ENCODE measurements at regions not wholly inside any gene's neighbourhood (a gene's known extent, or its start where the extent isn't known, plus 50 kb on each side); places are given as distances from the start of the nearest gene placed in this dataset.
"Not testable (repeated sequence)": the region's sequence is repeated elsewhere in the genome, so short reads cannot be mapped to it uniquely, and the experiment has no call there.

- no peak for DNase-seq (ENCODE audit: low spot score)
Observed at GRCh38 chr6:50899306-50899870, 80.7 kb downstream of the TFAP2B start.

DNA sequence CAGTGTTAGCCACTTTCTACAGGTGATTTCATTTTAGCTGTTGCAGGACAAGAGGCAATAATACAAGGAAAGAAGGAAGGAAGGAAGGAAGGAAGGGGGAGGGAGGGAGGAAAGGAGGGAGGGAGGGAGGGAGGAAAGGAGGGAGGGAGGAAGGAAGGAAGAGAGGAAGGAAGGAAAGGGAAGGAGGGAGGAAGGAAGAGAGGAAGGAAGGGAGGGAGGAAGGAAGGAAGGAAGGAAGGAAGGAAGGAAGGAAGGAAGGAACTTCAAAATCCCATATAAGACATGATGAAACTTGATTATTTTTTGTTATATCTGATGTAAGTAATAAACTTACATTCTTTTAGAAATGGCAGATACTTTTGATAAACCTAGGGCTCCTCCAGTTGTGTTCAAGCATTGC, 83.6 kb downstream of the TFAP2B start:
- no peak for DNase-seq (ENCODE audit: low spot score)

GRCh38 chr6:50905297-50905696, 86.6 kb downstream of the TFAP2B start:
- DNase-seq (ENCODE audit: low spot score): no peak

GRCh38 chr6:50907565-50907964, 88.9 kb downstream of the TFAP2B start:
- no peak for DNase-seq (ENCODE audit: low spot score)

DNA sequence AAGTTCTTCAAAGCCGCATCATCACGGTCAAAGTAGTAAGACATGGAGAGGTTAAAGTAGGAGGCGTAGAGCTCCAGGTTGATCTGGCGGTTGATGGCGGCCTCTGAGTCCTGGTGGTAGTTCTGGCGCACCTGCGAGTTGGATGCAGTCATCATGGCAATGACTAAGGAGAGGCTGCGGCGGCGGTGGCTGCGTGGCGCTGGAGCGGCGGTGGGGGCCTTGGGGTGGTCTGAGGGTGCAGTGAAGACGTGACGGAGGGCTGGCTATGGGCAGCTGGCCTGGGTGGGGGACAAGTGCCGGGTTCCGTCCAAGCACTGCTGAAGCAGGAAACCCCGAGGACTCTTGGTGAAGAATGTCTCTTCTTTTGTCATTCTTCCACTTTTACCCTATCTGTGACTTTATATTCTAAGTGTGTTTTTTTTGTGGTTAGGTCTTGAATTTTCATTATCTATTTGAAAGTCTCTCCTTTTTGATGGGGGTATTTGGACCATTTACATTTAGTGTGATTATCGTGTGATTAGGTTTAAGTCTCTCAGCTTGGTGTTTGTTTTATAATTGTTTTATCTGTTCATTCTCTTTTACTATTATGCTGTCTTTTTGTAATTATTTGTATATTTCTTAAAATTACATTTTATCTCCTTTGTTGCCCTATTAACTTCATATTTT, 94.6 kb downstream of the TFAP2B start:
- DNase-seq (ENCODE audit: low spot score): no peak

DNA sequence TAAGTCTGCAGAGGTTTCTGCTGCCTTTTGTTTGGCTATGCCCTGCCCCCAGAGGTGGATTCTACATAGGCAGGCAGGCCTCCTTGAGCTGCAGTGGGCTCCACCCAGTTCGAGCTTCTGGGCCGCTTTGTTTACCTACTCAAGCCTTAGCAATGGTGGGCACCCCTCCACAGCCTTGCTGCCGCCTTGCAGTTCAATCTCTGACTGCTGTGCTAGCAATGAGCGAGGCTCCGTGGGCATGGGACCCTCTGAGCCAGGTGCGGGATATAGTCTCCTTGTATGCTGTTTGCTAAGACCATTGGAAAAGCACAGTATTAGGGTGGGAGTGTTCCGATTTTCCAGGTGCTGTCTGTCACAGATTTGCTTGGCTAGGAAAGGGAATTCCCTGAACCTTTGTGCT, 102.7 kb downstream of the TFAP2B start:
- DNase-seq (ENCODE audit: low spot score): not testable (repeated sequence)

DNA sequence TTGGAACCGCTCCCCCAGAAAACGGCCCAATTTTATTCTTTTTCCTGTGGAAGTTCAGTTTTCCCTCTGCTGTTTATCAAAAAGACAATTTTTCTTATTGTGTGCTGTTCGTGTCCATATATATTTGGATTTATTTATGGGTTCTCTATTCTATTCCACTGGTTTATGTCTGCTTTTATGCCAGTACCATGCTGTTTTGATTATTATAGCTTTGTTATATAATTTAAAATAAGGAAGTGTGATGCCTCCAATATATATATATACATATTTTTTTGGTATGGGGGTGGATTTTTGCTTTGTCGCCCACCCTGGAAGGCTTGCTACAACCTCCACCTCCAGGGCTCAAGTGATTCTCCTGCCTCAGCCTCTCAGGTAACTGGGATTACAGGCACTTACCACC, 103.3 kb downstream of the TFAP2B start:
- no peak for DNase-seq (ENCODE audit: low spot score)

- DNase-seq (ENCODE audit: low spot score): no peak
Observed at GRCh38 chr6:50922579-50923525, 104.2 kb downstream of the TFAP2B start.

- DNase-seq (ENCODE audit: low spot score): no peak
Observed at GRCh38 chr6:50924758-50925157, 106.1 kb downstream of the TFAP2B start.

DNA sequence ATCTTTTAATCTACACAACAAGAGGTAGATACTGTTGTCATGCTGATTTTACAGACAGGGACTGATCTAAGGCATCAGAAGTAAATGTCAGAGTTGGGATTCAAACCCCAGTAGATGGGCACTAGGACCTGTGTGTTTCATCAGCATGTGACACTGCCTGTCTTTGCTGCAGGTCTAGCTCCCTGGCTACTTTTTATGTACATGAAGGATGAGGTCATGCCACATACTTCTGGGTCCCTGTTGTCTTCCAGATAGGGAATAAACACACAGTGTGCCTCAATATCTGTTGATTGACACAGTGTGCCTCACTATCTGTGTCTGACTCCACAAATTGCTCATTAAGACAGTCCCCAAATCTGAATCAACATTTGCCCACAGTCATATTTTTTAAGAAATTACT, 106.9 kb downstream of the TFAP2B start:
- DNase-seq (ENCODE audit: low spot score): no peak

- no peak for DNase-seq (ENCODE audit: low spot score)
Observed at GRCh38 chr6:50925981-50926380, 107.3 kb downstream of the TFAP2B start.

- no peak for DNase-seq (ENCODE audit: low spot score)
Observed at GRCh38 chr6:50927800-50928199, 109.1 kb downstream of the TFAP2B start.

DNA sequence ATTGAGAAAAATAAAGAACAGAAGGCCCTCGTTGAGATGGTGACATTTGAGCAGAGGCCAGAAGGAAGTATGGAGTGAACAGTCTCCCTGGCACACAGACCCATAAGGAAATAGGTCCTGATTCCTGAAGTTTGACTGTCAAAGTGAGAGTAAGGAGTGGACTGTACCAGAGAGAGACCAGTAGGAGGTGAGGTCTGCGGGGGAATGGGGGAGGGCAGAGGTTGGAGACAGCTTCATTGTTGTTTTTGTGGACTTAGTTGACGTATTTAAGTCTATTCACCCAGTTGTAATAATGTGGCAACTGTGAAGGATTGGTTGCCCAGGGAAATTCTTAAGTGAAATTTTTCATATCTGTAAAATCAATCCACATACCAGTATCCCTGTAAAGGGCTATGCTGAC, 110.7 kb downstream of the TFAP2B start:
- DNase-seq (ENCODE audit: low spot score): no peak

DNA sequence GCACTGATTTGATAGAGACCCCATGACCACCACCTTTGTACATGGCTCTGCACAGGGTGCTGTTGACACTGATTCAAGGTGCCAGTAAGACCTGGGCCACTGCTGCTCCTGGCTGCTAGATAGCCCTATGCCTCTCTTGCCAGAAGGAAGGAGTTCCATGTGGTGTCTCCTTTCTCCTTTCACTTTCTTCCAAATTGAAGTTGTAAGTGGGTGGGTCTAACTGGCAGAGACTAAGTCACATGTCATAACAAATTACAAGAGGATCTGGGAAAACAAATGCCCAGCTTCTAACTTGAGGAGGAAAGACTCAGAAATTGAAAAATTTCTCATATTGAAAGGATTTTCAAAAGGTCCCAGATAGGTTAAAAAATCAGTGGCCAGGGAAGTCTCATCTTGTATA, 116.8 kb downstream of the TFAP2B start:
- no peak for DNase-seq (ENCODE audit: low spot score)

DNA sequence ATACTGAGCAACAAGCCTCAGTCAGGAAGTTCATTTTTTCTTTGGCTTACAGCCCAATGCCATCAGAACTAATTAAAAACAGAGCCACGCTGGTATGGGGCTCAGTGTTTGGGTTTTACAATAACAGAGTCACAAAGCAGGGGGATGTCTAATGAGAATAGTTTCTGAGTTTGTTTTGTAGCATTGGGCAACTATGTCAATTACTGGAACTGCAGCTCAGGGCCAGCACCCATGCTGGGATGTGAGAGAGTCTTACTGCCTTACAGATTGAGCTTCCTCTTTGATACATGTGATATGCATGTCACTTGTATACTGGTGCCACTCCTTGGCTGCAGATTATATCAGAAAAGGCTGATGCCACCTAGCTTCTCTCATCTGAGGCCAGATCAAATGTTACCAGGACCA, 117.6 kb downstream of the TFAP2B start:
- no peak for DNase-seq (ENCODE audit: low spot score)

- no peak for DNase-seq (ENCODE audit: low spot score)
Observed at GRCh38 chr6:50939931-50940330, 121.3 kb downstream of the TFAP2B start.

GRCh38 chr6:50945789-50946188, 127.1 kb downstream of the TFAP2B start:
- no peak for DNase-seq (ENCODE audit: low spot score)

DNA sequence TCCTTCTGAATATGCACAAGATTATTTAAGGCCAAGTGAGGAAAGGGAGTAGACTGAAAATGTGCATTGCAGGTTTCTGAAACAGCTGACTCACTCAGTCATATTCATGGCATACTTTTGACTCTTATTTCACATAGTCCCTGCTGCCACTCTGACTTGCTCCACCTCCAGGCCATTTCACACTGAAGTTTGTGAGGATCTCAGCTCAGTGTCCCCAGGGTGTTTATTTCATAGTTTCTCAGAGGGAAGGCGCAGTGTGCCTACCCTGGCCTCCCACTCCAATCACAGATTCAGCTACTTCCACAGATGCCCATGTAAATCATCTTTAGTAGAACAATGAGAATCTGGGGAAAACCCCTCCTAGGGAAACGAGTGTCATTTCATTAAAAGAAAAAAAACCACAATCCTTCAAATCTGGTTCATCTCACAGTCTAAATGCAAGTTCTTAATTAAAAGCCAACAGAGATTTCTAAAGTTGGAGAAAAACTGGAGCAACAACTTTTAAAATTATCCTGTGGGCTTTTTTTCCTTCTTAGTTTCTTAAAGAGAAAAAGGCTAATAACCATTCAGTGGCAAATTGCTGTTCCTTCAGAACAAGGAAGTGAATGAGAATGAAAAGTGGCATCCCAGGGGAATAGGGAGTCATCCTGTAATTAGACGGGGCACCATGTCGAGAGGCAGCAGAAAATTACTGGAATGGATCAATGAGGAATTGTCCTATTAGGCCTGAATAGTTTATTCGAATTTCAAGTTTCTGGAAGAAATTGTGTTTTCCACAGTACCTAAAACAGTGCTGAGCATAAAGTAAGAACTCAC, 133.6 kb downstream of the TFAP2B start:
- DNase-seq (ENCODE audit: low spot score): no peak

- no peak for DNase-seq (ENCODE audit: low spot score)
Observed at GRCh38 chr6:50956014-50956413, 137.3 kb downstream of the TFAP2B start.

- no peak for DNase-seq (ENCODE audit: low spot score)
Observed at GRCh38 chr6:50958148-50958697, 139.6 kb downstream of the TFAP2B start.

DNA sequence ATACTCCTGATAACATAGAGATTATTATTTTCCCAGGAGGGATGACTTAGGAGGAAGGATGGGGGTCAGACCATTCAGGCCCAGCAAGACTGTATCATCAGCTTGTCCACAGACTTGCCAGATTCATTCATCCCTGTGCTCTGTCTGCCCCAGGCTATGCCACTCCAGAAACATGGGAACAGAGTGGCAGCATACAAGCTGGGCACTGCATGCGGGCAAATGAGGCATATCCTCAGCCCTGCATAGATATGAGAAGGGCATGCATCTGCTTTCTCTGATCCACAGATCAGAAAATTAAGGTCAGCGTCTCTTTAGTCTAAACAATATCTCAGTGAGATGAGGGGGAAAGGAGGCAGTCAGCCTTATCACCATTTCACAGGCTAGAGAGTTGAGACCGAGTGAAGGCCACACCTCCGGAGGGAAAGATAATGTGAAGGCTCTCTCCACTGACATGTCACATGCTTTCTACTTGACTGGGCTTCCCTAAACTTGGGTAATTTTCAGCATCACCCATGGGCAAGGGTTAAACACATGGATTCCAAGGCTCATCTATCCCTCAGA, 140.5 kb downstream of the TFAP2B start:
- no peak for DNase-seq (ENCODE audit: low spot score)

DNA sequence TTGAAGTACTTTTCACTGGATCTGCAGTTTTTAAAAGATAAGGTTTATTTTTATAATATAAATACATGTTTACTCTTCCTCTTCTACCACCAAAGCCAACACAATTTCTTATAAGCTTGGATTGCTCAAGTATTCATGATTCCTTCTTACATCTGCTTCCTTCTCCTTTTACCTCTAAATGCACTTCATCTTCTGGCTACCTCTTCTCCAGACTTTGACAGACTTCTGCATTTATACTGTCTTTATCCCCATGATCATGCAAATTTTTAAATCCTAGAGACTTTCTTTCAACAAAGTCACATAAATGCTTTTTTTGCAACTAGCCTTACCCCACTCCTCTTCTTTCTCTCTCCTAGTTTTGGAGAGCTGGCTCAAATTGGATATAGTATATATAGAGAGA, 142.9 kb downstream of the TFAP2B start:
- DNase-seq (ENCODE audit: low spot score): no peak

Data from pons (tissue), 1 donor.